ENCODE measurements at regions not wholly inside any gene's neighbourhood (a gene's known extent, or its start where the extent isn't known, plus 50 kb on each side); places are given as distances from the start of the nearest gene placed in this dataset.

DNA sequence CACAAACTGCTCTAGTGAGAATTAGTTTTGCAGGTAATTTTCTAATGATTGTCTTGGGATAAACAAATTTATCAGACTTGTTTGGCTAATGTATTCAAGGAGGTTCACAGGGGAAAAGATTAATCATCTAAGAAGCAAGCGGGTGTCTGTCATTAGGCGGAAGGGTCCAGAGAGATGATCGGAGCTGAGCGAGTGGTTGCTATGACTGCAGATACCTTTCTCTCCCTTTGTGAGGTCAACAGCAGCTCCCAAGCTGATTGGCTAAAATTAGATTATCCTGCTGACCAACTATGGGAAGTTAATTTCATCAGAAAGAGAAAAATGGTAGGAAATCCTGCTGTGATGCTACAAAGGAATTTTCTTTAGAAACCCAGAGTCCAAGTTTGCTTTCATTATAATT, 276.0 kb downstream of the SOX2 start:
- Histone ChIP-seq H3K4me3 (ENCODE audit: low read depth in 1 of 2, low read length in 2 of 2) (no peak overlapping the region), H3K9ac (ENCODE audit: low read length) (no peak overlapping the region), H3K27ac (ENCODE audit: low read depth, low read length) (no peak overlapping the region), H3K9me3 (ENCODE audit: low read length) (no peaks in the 10 kb centered on the region), H3K27me3 (ENCODE audit: control insufficient read depth in 1 of 2, insufficient read depth in 2 of 2, low read length in 2 of 2) (no peaks in the 10 kb centered on the region), H3K4me1 (ENCODE audit: insufficient read depth, low read length) (no peaks in the 10 kb centered on the region), H3K36me3 (ENCODE audit: insufficient read depth, low read length) (no peaks in the 10 kb centered on the region)

DNA sequence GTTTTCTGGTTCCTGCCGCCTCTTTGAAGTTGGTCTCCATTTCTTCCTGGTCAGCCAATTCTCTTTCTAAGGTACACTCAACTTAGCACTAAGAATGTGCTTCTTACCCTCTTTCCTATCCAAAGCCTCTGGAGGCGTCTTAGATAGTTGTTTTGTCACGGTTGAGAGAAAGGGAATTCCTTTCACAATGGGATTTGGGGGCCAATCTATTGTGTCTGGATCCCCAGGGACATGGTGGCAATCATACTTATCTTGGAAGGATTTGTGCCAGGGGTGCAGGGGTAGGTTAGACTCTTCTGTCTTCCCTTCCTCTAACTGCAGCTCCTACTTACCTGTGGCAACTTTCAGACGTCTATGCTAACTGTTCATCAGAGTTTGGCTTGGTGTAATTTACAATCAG, 287.1 kb downstream of the SOX2 start:
- no peaks in the 10 kb centered on the region for H3K36me3 ChIP-seq (ENCODE audit: insufficient read depth, low read length)
- H3K9ac ChIP-seq (ENCODE audit: low read length), result no peak overlapping the region
- no peaks in the 10 kb centered on the region for H3K9me3 ChIP-seq (ENCODE audit: low read length)
- no peak overlapping the region for H3K27ac ChIP-seq (ENCODE audit: low read depth, low read length)
- H3K4me3 ChIP-seq (ENCODE audit: low read depth in 1 of 2, low read length in 2 of 2), result no peak overlapping the region
- H3K4me1 ChIP-seq (ENCODE audit: insufficient read depth, low read length), result no peaks in the 10 kb centered on the region
- no peaks in the 10 kb centered on the region for H3K27me3 ChIP-seq (ENCODE audit: control insufficient read depth in 1 of 2, insufficient read depth in 2 of 2, low read length in 2 of 2)

DNA sequence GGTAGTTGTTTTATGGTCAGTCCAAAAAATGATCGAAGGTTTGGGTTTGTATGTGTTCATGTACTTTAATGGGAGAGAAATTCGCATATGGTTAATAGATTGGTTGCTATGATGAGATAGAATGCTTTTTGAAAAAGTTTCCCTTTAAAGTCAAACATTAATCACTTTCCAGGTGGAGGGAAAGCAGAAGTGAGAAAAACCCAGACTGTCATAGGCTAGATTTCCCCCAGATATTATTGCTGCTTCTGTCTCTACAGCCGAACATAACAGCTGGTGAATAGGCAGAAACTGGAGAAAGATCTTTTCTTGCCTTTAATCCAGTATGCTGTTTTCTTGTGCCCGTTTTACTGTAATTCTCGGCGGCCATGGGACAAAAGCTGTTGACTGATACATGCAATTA, 287.6 kb downstream of the SOX2 start:
- Histone ChIP-seq H3K9me3 (ENCODE audit: low read length) (no peaks in the 10 kb centered on the region), H3K4me1 (ENCODE audit: insufficient read depth, low read length) (no peaks in the 10 kb centered on the region), H3K27me3 (ENCODE audit: control insufficient read depth in 1 of 2, insufficient read depth in 2 of 2, low read length in 2 of 2) (no peaks in the 10 kb centered on the region), H3K4me3 (ENCODE audit: low read depth in 1 of 2, low read length in 2 of 2) (no peak overlapping the region), H3K27ac (ENCODE audit: low read depth, low read length) (no peak overlapping the region), H3K36me3 (ENCODE audit: insufficient read depth, low read length) (no peaks in the 10 kb centered on the region), H3K9ac (ENCODE audit: low read length) (no peak overlapping the region)

DNA sequence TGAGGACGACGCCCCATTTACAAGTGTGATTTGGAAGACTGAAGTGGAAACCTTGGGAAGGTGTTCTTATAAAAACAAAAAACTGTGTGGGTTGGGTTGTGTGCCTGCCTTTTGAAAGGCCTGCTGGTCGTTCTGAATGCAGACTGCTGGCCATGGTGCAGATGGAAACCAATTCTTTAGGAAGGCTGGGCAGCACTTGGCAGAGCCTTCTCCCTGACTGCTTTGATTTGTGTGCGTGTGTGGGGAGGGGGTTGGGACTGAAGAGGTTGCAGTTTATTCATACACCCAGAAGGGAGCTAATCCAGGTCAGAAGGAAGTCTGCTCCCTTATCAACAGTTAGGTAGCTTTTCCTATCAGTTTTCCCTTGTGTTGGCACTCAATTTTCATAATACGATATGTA, 288.7 kb downstream of the SOX2 start:
- no peaks in the 10 kb centered on the region for H3K4me1 ChIP-seq (ENCODE audit: insufficient read depth, low read length)
- no peaks in the 10 kb centered on the region for H3K27me3 ChIP-seq (ENCODE audit: control insufficient read depth in 1 of 2, insufficient read depth in 2 of 2, low read length in 2 of 2)
- H3K36me3 ChIP-seq (ENCODE audit: insufficient read depth, low read length), result no peaks in the 10 kb centered on the region
- no peak overlapping the region for H3K4me3 ChIP-seq (ENCODE audit: low read depth in 1 of 2, low read length in 2 of 2)
- H3K9me3 ChIP-seq (ENCODE audit: low read length), result no peaks in the 10 kb centered on the region
- H3K9ac ChIP-seq (ENCODE audit: low read length), result no peak overlapping the region
- H3K27ac ChIP-seq (ENCODE audit: low read depth, low read length), result no peak overlapping the region

- no peaks in the 10 kb centered on the region for H3K4me1 ChIP-seq (ENCODE audit: insufficient read depth, low read length)
- no peaks in the 10 kb centered on the region for H3K27me3 ChIP-seq (ENCODE audit: control insufficient read depth in 1 of 2, insufficient read depth in 2 of 2, low read length in 2 of 2)
Observed at GRCh38 chr3:182005219-182005618, 293.5 kb downstream of the SOX2 start.

DNA sequence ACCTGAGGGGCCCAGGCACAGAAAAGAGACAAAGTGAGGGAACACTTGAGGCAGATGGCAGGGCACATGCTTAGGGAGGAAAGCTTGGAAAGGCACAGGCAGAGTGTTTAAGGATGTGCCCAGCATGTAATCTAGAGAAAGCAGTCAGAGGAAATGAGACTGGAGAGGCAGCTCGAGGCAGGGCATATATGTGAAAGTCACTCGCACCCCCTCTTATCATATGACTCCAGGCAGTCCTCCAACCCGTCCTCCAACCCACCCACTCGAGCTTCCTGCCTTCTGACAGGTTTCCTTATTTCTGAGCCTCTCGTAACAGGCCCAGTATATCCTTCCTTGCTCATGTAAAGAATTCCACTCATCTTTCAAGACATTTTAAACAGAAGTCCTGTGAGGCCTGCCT, 294.0 kb downstream of the SOX2 start:
- no peaks in the 10 kb centered on the region for H3K9me3 ChIP-seq (ENCODE audit: low read length)
- no peaks in the 10 kb centered on the region for H3K36me3 ChIP-seq (ENCODE audit: insufficient read depth, low read length)
- H3K27me3 ChIP-seq (ENCODE audit: control insufficient read depth in 1 of 2, insufficient read depth in 2 of 2, low read length in 2 of 2), result no peaks in the 10 kb centered on the region
- no peaks in the 10 kb centered on the region for H3K4me1 ChIP-seq (ENCODE audit: insufficient read depth, low read length)
- no peak overlapping the region for H3K9ac ChIP-seq (ENCODE audit: low read length)
- H3K27ac ChIP-seq (ENCODE audit: low read depth, low read length), result no peak overlapping the region
- H3K4me3 ChIP-seq (ENCODE audit: low read depth in 1 of 2, low read length in 2 of 2), result no peak overlapping the region

More at GRCh38 chr3:182005219-182005618, 293.5 kb downstream of the SOX2 start:
- Histone ChIP-seq H3K27ac (ENCODE audit: low read depth, low read length) (no peak overlapping the region), H3K36me3 (ENCODE audit: insufficient read depth, low read length) (no peaks in the 10 kb centered on the region), H3K4me3 (ENCODE audit: low read depth in 1 of 2, low read length in 2 of 2) (no peak overlapping the region), H3K9me3 (ENCODE audit: low read length) (no peaks in the 10 kb centered on the region), H3K9ac (ENCODE audit: low read length) (no peak overlapping the region)

DNA sequence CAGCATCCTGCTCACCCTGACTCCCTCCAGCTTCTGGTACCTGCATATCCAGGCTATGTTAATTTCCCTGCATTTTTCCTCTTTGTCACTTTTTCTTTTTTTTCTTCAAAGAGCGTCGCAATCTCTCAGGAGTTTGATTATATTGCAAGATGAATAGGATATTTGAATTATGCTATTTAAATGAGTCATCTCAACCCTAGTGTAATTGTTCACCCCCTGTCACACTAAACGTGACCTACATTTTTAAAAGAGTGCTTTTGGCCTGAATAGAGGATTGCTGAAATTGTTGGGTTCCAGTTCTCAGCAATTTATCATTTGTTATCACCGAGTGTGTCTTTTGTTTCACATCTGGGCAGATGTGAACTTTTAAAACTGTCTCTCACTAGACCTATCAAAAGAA, 294.7 kb downstream of the SOX2 start:
- H3K4me3 ChIP-seq (ENCODE audit: low read depth in 1 of 2, low read length in 2 of 2), result no peak overlapping the region
- H3K9me3 ChIP-seq (ENCODE audit: low read length), result no peaks in the 10 kb centered on the region
- no peaks in the 10 kb centered on the region for H3K27me3 ChIP-seq (ENCODE audit: control insufficient read depth in 1 of 2, insufficient read depth in 2 of 2, low read length in 2 of 2)
- H3K27ac ChIP-seq (ENCODE audit: low read depth, low read length), result no peak overlapping the region
- no peak overlapping the region for H3K9ac ChIP-seq (ENCODE audit: low read length)
- H3K36me3 ChIP-seq (ENCODE audit: insufficient read depth, low read length), result no peaks in the 10 kb centered on the region
- no peaks in the 10 kb centered on the region for H3K4me1 ChIP-seq (ENCODE audit: insufficient read depth, low read length)

- Histone ChIP-seq H3K36me3 (ENCODE audit: insufficient read depth, low read length) (no peaks in the 10 kb centered on the region), H3K27me3 (ENCODE audit: control insufficient read depth in 1 of 2, insufficient read depth in 2 of 2, low read length in 2 of 2) (no peaks in the 10 kb centered on the region), H3K9me3 (ENCODE audit: low read length) (no peaks in the 10 kb centered on the region), H3K27ac (ENCODE audit: low read depth, low read length) (no peak overlapping the region), H3K9ac (ENCODE audit: low read length) (no peak overlapping the region), H3K4me3 (ENCODE audit: low read depth in 1 of 2, low read length in 2 of 2) (no peak overlapping the region), H3K4me1 (ENCODE audit: insufficient read depth, low read length) (no peaks in the 10 kb centered on the region)
Observed at GRCh38 chr3:182007441-182007840, 295.7 kb downstream of the SOX2 start.

GRCh38 chr3:182018361-182018760, 306.6 kb downstream of the SOX2 start:
- Histone ChIP-seq H3K27ac (ENCODE audit: low read depth, low read length) (no peak overlapping the region), H3K9ac (ENCODE audit: low read length) (no peak overlapping the region), H3K4me3 (ENCODE audit: low read depth in 1 of 2, low read length in 2 of 2) (no peak overlapping the region), H3K9me3 (ENCODE audit: low read length) (no peaks in the 10 kb centered on the region), H3K27me3 (ENCODE audit: control insufficient read depth in 1 of 2, insufficient read depth in 2 of 2, low read length in 2 of 2) (no peaks in the 10 kb centered on the region), H3K36me3 (ENCODE audit: insufficient read depth, low read length) (no peaks in the 10 kb centered on the region), H3K4me1 (ENCODE audit: insufficient read depth, low read length) (no peaks in the 10 kb centered on the region)

- Histone ChIP-seq H3K27ac (ENCODE audit: low read depth, low read length) (no peak overlapping the region), H3K9ac (ENCODE audit: low read length) (no peak overlapping the region)
Observed at GRCh38 chr3:182019926-182020325, 308.2 kb downstream of the SOX2 start.

DNA sequence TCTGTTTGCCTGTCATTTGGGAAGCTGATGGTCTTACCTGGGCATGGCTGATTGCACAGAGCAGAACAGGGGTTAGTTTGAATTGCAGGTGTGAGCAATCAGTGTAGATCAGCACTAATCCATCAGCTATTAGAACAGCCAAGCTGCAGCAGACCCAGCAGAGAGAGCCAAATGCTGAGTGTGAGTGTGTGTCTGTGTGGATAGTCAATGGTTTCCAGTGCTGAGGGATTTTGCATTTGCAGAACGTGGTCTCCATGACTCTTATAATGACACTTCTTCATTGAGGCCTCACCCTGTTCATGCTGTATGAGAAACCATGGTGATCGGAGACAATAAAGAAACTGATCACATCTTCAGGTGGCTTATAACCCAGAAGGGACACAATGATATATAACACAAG, 312.1 kb downstream of the SOX2 start:
- Histone ChIP-seq H3K4me3 (ENCODE audit: low read depth in 1 of 2, low read length in 2 of 2) (no peak overlapping the region), H3K27ac (ENCODE audit: low read depth, low read length) (no peak overlapping the region), H3K9me3 (ENCODE audit: low read length) (no peaks in the 10 kb centered on the region), H3K27me3 (ENCODE audit: control insufficient read depth in 1 of 2, insufficient read depth in 2 of 2, low read length in 2 of 2) (no peaks in the 10 kb centered on the region), H3K4me1 (ENCODE audit: insufficient read depth, low read length) (no peaks in the 10 kb centered on the region), H3K9ac (ENCODE audit: low read length) (no peak overlapping the region), H3K36me3 (ENCODE audit: insufficient read depth, low read length) (no peaks in the 10 kb centered on the region)

More at GRCh38 chr3:182019926-182020325, 308.2 kb downstream of the SOX2 start:
- Histone ChIP-seq H3K4me1 (ENCODE audit: insufficient read depth, low read length) (no peaks in the 10 kb centered on the region), H3K9me3 (ENCODE audit: low read length) (no peaks in the 10 kb centered on the region), H3K27me3 (ENCODE audit: control insufficient read depth in 1 of 2, insufficient read depth in 2 of 2, low read length in 2 of 2) (no peaks in the 10 kb centered on the region), H3K4me3 (ENCODE audit: low read depth in 1 of 2, low read length in 2 of 2) (no peak overlapping the region), H3K36me3 (ENCODE audit: insufficient read depth, low read length) (no peaks in the 10 kb centered on the region)

DNA sequence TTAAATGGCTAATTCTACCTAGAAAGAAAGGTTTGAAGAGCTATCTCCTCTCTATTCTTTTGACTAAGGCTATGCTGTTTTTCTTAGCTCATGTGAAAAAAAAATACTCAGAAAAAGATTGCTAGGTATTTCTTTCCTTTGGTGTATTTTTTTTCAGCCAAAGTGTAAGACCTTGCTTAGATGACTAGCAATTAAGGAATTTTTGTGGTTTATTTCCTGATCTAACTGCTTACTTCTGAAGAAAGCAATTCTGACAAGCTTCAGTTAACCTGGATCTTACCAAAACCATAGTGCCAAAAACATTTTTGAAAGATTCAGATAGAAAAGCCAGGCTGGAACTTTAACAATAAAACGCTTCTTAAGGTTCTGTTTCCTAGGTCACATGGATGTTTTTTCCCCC, 315.6 kb downstream of the SOX2 start:
- no peak overlapping the region for H3K27ac ChIP-seq (ENCODE audit: low read depth, low read length)
- H3K36me3 ChIP-seq (ENCODE audit: insufficient read depth, low read length), result no peaks in the 10 kb centered on the region
- no peaks in the 10 kb centered on the region for H3K9me3 ChIP-seq (ENCODE audit: low read length)
- no peaks in the 10 kb centered on the region for H3K4me1 ChIP-seq (ENCODE audit: insufficient read depth, low read length)
- H3K27me3 ChIP-seq (ENCODE audit: control insufficient read depth in 1 of 2, insufficient read depth in 2 of 2, low read length in 2 of 2), result no peaks in the 10 kb centered on the region
- H3K4me3 ChIP-seq (ENCODE audit: low read depth in 1 of 2, low read length in 2 of 2), result no peak overlapping the region
- no peak overlapping the region for H3K9ac ChIP-seq (ENCODE audit: low read length)
